Urinary bladder (tissue), 3 donors: ENCODE measurements at regions not wholly inside any gene's neighbourhood (a gene's known extent, or its start where the extent isn't known, plus 50 kb on each side); places are given as distances from the start of the nearest gene placed in this dataset.
A peak's percentile ranks its signal among the peaks of the same experiment; 100 is the strongest.

Source experiments
- DNase-seq: peaks from one replicate; pipeline ENCODE4 v3.0.0-alpha.2; 2015; ENCODE audit errors: extremely low spot score
- H3K27ac ChIP-seq: one replicate; pipeline ENCODE4 v1.5.1; 2013; ENCODE audit warnings: low read depth, mild to moderate bottlenecking, moderate library complexity
- H3K36me3 ChIP-seq: one replicate; pipeline ENCODE4 v1.6.1; 2013; ENCODE audit warnings: mild to moderate bottlenecking, moderate library complexity; ENCODE audit not compliant: insufficient read depth
- H3K4me1 ChIP-seq: one replicate; pipeline ENCODE4 v1.6.1; 2013; ENCODE audit warnings: mild to moderate bottlenecking, moderate library complexity; ENCODE audit not compliant: insufficient read depth
- H3K4me3 ChIP-seq: one replicate; pipeline ENCODE4 v1.5.1; 2013; ENCODE audit warnings: low read depth, low read length
- WGBS: extraction: QIAGEN DNeasy Blood & Tissue Kit; methylation state at CpG from one replicate; pipeline ENCODE4 v1.1.7; 2013; 5-methylcytosine and 5-hydroxymethylcytosine counted together
- donor health status: healthy with polysubstance abuse.
- donor health status: healthy.

DNA sequence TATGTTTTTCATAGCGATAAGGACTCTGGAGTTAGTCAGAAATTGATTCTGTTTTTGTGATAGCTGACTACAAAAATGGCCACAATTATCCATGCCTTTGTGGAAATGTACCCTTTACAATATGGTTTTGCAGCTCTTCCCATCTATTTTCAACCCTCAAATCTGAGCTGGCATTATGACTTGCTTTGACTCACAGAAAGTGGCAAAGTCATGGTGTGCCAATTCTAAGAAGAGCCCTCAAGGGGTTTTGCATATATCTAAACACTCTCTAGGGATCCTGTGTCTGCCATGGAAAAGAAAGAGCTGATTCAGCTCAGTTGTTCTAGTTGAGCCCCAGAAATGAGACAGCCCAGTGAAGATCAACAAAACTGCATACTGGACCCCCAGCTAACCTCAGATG, 390.5 kb upstream of the RAG2 start:
- no peak overlapping the region for H3K4me3 ChIP-seq
- no peak overlapping the region for H3K27ac ChIP-seq
- 93% methylated on average over 1 of the region's 1 CpG for WGBS
- no peak for DNase-seq
- H3K4me1 ChIP-seq: no peaks in the 10 kb centered on the region
- H3K36me3 ChIP-seq: no peaks in the 10 kb centered on the region

DNA sequence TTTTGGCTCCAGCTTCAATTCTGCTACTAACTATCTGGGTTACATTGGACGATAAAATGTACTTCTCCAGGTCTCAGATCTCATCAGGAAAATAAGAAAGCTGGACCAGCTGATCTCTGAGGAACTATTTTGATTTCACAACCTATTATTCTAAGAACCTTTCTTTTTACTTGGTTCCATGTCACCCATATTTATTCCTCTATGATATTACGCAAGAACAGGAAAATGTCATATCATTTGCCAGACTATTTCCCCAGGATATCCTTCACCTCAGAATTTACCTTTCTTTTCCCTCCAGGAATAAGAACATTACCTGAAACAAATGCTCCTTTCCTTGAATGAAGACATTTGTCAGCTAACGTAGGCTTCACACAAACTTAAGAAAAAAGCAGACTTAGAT, 387.5 kb upstream of the RAG2 start:
- Histone ChIP-seq H3K36me3 (no peaks in the 10 kb centered on the region), H3K4me3 (no peak overlapping the region), H3K27ac (no peak overlapping the region), H3K4me1 (no peaks in the 10 kb centered on the region)
- DNase-seq: no peak
- WGBS: 93% methylated on average over 3 of the region's 3 CpGs

GRCh38 chr11:36976741-36977140, 378.7 kb upstream of the RAG2 start:
- Histone ChIP-seq H3K4me3 (no peak overlapping the region), H3K36me3 (no peaks in the 10 kb centered on the region), H3K27ac (no peak overlapping the region), H3K4me1 (no peaks in the 10 kb centered on the region)
- no peak for DNase-seq
- WGBS: 44% methylated on average over 2 of the region's 2 CpGs

GRCh38 chr11:36974771-36975170, 376.7 kb upstream of the RAG2 start:
- no peak for DNase-seq
- Histone ChIP-seq H3K27ac (no peak overlapping the region), H3K4me3 (no peak overlapping the region), H3K36me3 (no peaks in the 10 kb centered on the region), H3K4me1 (no peaks in the 10 kb centered on the region)
- 83% methylated on average over 1 of the region's 1 CpG for WGBS

DNA sequence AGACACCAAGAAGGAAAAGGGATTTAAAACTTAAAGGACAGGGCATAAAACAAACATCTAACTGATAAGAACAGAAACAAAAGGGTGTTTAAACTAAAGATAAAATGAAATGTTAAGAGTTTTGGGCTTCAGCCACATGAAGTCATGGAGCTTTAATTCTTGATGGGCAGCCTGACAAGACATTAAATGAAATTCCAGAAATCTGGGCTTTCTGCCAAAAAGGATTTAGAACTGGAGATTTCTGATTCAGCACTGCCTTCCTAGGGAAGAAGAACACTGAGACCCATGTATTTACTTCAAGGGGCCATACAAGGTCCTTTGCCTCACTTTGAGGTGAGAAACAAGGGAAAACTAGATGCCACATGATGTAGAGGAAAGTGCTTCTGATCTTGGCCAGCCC, 355.9 kb upstream of the RAG2 start:
- peak; percentile 6 for DNase-seq
- no peaks in the 10 kb centered on the region for H3K36me3 ChIP-seq

GRCh38 chr11:36948460-36949127, 350.6 kb upstream of the RAG2 start:
- Histone ChIP-seq H3K4me3 (no peak overlapping the region), H3K27ac (no peak overlapping the region), H3K4me1 (no peaks in the 10 kb centered on the region), H3K36me3 (no peaks in the 10 kb centered on the region)
- no peak for DNase-seq
- WGBS: 26% methylated on average over 7 of the region's 7 CpGs

More for the DNA sequence above, 355.9 kb upstream of the RAG2 start:
- no peak overlapping the region for H3K27ac ChIP-seq
- no peak overlapping the region for H3K4me3 ChIP-seq
- no peaks in the 10 kb centered on the region for H3K4me1 ChIP-seq

- H3K4me3 ChIP-seq: no peak overlapping the region
- 39% methylated on average over 3 of the region's 3 CpGs for WGBS
Observed at GRCh38 chr11:36945384-36945783, 347.3 kb upstream of the RAG2 start.

DNA sequence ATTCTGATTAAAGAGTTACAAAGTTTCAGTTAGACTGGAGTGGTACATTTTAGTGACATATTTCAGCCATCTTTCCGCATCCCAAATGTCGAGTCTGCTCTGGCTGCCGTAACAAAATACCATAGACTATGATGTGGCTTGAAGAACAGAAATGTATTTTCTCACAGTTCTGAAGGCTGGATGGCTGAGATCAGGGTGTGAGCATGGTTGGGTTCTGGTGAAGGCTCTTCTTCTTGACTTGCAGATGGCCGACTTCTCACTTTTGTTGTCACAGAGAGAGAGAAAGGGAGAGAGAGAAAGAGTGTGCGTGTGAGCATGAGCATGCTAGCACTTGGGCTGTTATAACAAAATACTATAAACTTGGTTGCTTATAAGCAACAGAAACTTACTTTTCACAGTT, 335.4 kb upstream of the RAG2 start:
- 96% methylated on average over 5 of the region's 5 CpGs for WGBS

More at GRCh38 chr11:36945384-36945783, 347.3 kb upstream of the RAG2 start:
- no peak for DNase-seq
- no peaks in the 10 kb centered on the region for H3K36me3 ChIP-seq
- H3K27ac ChIP-seq: no peak overlapping the region
- H3K4me1 ChIP-seq: no peaks in the 10 kb centered on the region

GRCh38 chr11:36931139-36931538, 333.1 kb upstream of the RAG2 start:
- Histone ChIP-seq H3K36me3 (no peaks in the 10 kb centered on the region), H3K4me1 (no peaks in the 10 kb centered on the region), H3K27ac (no peak overlapping the region), H3K4me3 (no peak overlapping the region)
- DNase-seq: no peak
- 85% methylated on average over 4 of the region's 4 CpGs for WGBS

More for the DNA sequence above, 335.4 kb upstream of the RAG2 start:
- no peak overlapping the region for H3K4me3 ChIP-seq
- no peaks in the 10 kb centered on the region for H3K36me3 ChIP-seq
- H3K27ac ChIP-seq: no peak overlapping the region
- no peak for DNase-seq
- no peaks in the 10 kb centered on the region for H3K4me1 ChIP-seq

GRCh38 chr11:36930256-36930655, 332.2 kb upstream of the RAG2 start:
- Histone ChIP-seq H3K4me3 (no peak overlapping the region), H3K27ac (no peak overlapping the region), H3K4me1 (no peaks in the 10 kb centered on the region), H3K36me3 (no peaks in the 10 kb centered on the region)
- DNase-seq: no peak
- whole genome bisulfite sequencing: 70% methylated on average over 3 of the region's 3 CpGs

DNA sequence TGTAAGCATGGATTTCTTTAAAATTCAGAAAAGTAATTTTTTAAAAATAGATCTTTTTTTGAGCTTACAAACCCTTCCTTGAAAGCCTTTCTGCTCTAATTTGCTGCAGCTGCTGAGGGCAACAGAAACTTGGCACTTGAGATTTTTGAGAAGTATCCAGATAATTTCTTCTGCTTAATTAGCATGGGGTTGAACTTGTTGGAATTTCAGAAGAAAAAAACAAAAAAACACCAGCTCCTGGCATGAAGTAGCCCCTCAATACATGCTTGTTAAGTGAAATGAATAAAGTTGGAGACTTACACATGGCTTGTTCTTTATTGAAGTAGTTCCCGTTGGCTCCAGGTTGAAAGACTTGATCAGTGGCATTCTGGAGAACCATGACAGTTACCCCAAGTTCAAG, 331.4 kb upstream of the RAG2 start:
- Histone ChIP-seq H3K36me3 (no peaks in the 10 kb centered on the region), H3K4me1 (no peaks in the 10 kb centered on the region), H3K27ac (no peak overlapping the region), H3K4me3 (no peak overlapping the region)
- DNase-seq: no peak
- WGBS: 89% methylated on average over 1 of the region's 1 CpG

DNA sequence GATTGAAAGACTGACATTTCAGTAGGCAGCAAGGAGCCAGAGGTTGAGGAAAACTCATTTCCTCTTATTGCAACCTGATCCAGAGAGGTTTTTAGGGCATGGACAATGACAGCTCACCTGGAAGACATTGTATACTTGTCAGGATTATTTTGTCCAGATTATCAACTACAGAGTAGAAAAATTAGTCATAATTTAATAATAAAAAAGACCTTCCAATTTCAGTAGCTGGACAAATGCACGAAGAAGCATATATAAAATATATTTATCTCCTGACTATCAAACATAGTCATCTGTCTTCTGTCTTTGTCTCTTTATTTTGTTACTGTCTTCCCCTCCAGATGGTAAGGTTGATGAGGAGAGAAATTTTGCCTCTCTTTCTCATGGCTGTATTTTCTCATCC, 330.6 kb upstream of the RAG2 start:
- WGBS: 16% methylated on average over 1 of the region's 1 CpG
- no peak overlapping the region for H3K4me3 ChIP-seq
- H3K4me1 ChIP-seq: no peaks in the 10 kb centered on the region
- no peaks in the 10 kb centered on the region for H3K36me3 ChIP-seq
- no peak overlapping the region for H3K27ac ChIP-seq
- no peak for DNase-seq

DNA sequence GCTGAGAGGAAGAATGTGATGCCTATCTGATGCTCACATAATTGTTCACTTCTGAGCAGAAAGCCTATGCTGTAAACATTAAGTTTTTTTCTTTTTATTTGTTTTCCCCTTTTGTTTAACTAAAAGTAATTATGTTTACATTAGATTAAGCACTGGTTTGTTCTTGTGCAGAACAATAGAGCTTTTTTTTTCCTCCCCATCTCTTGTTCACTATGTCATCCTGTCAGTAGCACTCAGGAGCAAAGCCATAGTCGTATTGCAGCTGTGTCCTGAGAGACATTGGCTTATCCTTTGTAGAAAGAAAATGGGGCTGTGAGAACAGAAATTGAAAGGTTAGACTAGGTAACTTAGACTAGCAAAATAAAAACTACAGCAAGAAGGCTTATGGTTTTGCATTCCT, 301.8 kb upstream of the RAG2 start:
- no peaks in the 10 kb centered on the region for H3K36me3 ChIP-seq
- WGBS: 11% methylated on average over 1 of the region's 1 CpG

DNA sequence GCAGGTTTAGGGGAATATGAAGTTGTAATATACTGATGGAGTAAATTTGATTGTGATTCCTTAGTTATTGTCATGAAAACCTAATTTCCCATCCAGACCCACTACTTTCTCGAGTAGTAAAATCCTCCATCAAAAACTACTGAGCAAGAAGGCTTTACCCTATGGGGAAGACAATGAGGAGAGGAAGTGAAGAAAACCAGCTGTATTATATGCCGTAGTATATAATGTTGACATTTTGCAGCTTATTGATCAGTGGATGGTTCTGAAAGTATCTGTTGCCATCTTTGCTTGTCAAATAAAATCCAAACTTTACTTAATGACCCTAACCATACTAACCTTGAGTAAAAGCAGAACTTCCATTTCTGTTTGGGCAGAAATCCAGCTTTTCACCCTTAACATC, 292.8 kb upstream of the RAG2 start:
- Histone ChIP-seq H3K36me3 (no peaks in the 10 kb centered on the region), H3K4me1 (no peaks in the 10 kb centered on the region), H3K27ac (no peak overlapping the region), H3K4me3 (no peak overlapping the region)
- 47% methylated on average over 2 of the region's 2 CpGs for WGBS
- no peak for DNase-seq

More for the DNA sequence above, 301.8 kb upstream of the RAG2 start:
- no peaks in the 10 kb centered on the region for H3K4me1 ChIP-seq
- H3K4me3 ChIP-seq: no peak overlapping the region
- no peak overlapping the region for H3K27ac ChIP-seq
- no peak for DNase-seq
